GM12872 (cell line): ENCODE measurements at regions not wholly inside any gene's neighbourhood (a gene's known extent, or its start where the extent isn't known, plus 50 kb on each side); places are given as distances from the start of the nearest gene placed in this dataset.

Experiments used
- TF ChIP-seq, protein P1 (sequence below): IDR thresholded peaks from 3 replicates; pipeline ENCODE4 v1.5.1; 2011; ENCODE audit warnings: low read depth, mild to moderate bottlenecking, low read length, moderate library complexity; ENCODE audit not compliant: insufficient read depth

DNA sequence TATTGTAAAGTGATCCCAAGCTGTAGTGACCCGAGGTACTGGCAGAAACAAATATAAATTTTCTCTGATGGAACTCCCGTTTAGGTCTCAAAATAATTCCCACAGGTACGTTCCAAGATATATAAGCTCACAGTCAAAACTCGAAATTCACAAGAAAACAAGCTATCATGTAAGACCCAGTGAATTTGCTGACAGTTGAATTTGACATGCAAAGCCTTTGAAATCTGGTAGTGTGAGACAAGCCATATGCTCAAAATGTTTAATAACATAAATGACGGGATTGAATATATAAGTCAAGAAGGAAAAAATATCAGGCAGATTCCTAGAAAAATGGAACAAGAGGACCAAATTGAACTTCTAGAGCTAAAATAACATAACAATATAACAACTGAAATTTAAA, 252.8 kb downstream of the TMA16 start:
- TF ChIP-seq, protein P1, sequence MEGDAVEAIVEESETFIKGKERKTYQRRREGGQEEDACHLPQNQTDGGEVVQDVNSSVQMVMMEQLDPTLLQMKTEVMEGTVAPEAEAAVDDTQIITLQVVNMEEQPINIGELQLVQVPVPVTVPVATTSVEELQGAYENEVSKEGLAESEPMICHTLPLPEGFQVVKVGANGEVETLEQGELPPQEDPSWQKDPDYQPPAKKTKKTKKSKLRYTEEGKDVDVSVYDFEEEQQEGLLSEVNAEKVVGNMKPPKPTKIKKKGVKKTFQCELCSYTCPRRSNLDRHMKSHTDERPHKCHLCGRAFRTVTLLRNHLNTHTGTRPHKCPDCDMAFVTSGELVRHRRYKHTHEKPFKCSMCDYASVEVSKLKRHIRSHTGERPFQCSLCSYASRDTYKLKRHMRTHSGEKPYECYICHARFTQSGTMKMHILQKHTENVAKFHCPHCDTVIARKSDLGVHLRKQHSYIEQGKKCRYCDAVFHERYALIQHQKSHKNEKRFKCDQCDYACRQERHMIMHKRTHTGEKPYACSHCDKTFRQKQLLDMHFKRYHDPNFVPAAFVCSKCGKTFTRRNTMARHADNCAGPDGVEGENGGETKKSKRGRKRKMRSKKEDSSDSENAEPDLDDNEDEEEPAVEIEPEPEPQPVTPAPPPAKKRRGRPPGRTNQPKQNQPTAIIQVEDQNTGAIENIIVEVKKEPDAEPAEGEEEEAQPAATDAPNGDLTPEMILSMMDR, result no peak

DNA sequence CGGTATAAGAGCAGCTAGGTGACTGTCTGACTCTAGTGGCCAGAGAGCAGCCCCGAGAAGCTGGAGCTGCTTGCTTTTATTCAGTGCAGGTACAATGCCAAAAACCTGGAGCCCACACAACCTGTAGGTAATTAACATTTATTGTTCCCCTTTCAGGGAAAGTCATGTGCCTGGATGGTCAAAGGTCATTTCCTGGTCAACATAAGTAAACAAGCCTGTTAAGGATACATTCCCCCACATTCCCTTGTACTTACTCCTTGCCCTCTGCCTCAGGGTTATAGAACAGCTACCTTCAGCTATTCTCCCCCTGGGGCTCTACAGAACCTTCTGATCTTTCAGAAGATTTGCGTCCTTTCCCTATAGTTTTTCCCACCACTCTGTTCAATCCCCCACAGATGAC, 253.4 kb downstream of the TMA16 start:
- TF ChIP-seq, protein P1, result no peak

DNA sequence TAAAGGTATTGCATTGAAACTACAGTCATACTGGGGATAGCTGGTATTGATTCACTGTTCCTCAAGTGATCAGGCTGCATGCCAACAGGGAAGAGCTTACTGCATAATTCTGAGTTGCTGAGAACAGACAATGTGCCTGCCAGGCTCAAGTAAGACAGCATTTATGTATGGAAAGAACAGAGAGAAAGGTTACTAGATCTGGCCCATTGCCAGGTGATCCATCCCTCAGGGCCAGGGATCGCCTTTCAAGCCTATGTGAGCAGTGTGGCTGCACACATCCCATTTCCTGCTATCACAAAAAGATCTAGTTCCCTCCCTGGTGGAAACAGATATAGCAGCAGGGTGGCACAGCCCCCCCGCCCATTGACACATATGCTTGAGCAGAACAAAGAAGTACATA, 254.0 kb downstream of the TMA16 start:
- TF ChIP-seq, protein P1, result no peak

DNA sequence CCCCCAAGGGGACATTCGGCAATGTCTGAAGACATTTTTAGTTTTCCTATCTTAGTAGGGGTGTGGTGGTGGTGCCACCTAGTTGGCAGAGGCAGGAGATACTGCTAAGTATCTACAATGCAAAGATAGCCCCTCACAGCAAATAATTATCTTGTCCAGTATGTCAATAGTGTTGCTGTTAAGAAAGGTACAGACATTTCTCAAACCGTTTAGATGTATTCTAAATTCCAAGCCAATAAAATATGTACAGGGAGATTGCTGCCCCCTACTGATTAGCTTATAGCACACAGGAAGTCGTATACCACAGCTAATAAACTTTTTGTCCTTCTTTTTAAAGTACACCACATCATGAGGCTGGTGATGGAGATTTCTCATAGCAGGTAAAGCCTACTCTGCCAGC, 260.5 kb downstream of the TMA16 start:
- TF ChIP-seq, protein P1, result peak; percentile 32; the same call in 1 of the 3 replicates

DNA sequence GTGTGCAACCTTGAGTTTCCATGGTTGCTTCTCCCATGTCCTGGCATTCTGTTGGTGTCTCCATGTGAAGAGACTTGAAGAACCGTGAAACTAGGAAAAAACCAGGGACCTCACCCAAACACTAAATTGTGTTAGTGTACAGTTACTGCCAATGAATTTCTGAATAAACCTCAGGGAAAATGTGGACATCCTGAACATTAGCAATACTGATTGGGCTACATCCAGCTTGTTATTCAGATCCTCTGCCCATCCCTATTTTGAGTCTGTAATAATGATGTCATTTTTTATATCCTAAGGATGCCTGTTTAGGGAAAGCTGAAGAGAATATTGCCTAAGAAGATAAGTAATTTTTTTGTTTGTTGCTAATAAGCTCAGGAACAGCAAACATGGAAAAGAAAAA, 262.7 kb downstream of the TMA16 start:
- TF ChIP-seq, protein P1, result no peak

DNA sequence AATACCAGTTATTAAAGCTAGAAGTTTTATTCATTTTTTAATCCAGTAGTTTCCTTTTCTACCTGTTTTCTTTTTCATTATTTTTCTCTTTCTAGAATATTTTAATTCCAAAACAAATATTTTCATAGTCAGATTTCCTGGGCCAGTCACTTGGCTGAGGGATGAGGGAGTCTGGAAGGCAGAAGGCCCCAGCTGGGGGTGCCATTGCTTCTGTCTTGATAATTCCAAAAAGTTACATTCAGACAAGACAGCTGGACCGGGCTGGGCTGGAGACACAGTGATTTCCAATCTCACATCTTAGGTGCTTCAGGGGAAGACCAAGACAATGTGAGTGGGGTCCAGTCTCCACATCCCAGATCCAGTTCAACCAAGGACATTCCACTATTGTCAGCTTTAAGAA, 263.5 kb downstream of the TMA16 start:
- TF ChIP-seq, protein P1, result no peak

DNA sequence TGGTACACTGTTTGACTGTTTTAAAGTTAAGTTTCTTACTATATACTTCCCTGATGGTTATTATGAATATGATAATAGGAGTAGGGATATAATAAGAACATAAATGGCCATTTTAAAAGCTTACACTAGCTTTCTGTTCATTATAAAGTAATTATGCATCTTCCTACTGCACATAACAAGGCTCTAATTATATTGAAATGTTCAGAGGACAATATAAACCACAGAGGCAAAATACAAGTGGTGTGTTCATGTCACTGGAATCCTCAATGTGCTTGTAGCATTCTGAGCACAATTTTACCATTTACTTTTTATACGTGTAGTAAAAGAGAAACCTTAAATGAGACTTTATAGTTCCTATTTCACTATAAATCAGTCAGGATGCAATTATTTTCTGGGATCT, 268.3 kb downstream of the TMA16 start:
- TF ChIP-seq, protein P1, result no peak

DNA sequence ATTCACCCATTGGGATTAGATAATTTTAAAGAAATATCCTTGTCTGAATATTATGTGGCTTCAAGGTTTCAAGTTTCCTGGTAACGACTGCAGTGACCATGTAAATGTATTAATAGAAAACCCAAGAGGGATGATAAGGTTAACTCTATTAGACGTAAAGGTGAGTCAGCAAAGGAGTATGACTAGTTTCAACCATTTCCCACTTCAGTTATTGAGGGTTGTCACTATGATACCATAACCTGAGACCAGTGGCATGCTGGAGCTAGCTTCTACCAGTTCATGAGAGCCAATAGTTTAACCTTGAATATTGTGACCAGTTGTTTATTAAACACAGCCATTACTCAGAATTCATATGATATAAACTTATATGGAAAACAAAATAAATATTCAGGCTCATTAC, 270.1 kb downstream of the TMA16 start:
- TF ChIP-seq, protein P1, result no peak
